NCI-H446 (cell line): ENCODE measurements at regions not wholly inside any gene's neighbourhood (a gene's known extent, or its start where the extent isn't known, plus 50 kb on each side); places are given as distances from the start of the nearest gene placed in this dataset.

Source experiments
- DNase-seq, 2 experiments: peaks; one replicate each; lab custom pipeline; 2025; lab: John Stamatoyannopoulos, UW

DNA sequence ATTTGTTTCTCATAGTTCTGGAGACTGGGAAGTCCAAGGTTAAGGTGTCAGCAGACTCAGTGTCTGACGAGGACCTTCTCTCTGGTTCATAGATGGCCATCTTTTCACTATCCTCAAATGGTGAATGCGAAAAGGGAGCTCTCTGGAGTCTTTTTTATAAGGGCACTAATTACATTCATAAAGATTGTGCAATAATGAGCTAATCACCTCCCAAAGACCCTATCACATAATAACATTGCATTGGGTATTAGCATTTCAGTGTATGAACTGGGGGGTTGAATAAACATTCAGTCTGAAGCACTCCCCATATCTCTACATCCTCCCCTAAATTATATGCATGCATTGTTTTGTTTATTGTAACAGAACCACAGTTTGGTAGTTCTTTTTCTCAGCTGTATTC lies 1086.5 kb downstream of the CDH11 start:
- DNase-seq: no peak

DNA sequence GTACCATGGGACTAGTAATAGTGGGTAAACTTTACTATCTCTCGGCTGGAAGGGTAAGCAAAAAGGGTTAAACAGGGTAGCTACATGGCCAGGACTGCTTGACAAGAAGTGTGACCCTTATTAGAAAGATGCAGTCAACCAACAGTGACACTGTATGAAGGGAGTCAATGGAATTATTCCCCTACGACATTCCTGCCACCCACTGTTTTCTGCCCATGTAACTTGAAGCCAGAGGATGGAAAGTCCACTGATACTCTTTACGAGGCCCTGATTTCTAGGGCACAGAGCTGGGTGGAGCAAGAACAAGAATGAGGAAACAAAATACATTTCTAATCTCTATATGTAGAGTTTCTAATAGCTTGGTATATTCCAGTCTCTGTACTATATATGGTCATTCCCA lies 1102.5 kb downstream of the CDH11 start:
- DNase-seq: no peak

- no peak for DNase-seq
These were observed 1104.1 kb downstream of the CDH11 start for GRCh38 chr16:64017796-64018195.

DNA sequence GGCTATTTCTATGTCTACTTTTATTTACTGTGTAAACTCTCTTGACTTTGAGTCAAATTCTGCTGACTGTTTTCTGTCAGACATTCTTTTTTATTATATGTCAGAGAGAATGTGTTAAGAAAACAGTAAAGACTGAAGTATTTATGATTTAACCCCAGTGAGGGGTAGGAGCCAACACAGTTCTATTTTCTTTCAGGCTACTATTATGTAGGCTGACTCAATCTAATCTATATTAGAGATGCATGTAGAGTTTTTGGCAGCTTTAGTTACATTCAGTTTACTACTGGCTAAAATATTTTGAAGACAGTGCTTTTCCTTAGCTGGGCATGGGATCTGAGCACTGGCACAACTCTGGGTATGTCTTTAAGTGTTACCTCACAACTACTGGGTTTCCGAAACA lies 1108.0 kb downstream of the CDH11 start:
- no peak for DNase-seq

DNA sequence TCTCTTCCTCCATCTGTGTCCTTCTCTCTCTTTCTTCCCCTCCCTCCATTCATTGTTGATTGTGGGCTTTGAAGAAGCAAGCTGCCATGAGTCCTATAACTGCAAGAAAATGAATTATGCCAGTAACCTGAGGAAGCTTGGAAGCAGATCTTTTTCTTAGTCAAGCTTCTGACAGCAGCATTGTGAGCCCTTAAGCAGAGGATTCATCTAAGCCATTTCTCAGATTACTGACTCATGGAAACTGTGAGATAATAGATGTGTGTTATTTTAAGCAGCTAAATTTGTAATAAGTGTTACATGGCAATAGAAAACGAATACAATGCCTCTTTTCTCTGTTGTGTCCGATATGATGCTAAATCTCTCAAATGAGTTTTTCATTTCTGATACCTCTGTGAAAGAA lies 1109.7 kb downstream of the CDH11 start:
- DNase-seq: no peak

GRCh38 chr16:64011650-64012049 lies 1110.2 kb downstream of the CDH11 start:
- DNase-seq: no peak

- no peak for DNase-seq
These were observed 1113.7 kb downstream of the CDH11 start for GRCh38 chr16:64008131-64008530.

DNA sequence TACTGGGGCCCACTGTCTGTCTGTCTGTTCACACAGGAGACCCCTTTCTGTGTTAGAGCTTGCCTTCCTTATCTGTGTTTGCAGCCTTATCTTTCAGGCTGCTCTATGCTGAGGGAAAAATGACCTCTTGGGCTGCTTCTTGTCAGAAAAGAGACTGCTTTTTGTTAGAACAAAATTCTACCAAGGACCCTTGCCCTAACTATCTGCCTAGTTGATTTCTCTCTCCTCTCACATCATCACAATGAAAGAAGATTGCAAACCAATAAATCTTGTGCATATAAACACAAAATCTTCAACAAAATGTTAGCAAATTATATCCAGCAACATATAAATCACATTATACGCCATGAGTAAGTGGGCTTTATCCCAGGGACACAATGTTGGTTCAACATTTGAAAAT lies 1117.7 kb downstream of the CDH11 start:
- DNase-seq: no peak

- no peak for DNase-seq
These were observed 1126.8 kb downstream of the CDH11 start for GRCh38 chr16:63995025-63995424.

- DNase-seq: no peak
These were observed 1138.5 kb downstream of the CDH11 start for GRCh38 chr16:63983401-63983800.

DNA sequence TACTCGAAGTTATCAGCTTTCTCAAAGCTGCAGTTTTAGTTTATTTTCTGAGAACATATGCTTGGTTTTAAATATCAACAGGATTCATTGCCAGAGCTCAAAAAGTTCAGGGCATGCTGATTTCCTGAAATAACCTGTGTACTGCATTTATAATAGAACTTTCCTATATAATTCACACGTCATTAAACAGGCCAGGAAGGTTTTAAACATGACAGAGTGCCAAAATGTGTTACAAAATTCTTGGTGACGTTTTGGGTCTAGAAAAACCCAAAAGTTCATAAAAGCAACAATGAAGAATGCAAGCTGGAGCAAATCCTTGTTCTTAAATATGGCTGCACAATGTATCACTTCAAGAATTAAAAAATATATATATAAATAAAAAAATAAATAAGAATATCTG lies 1139.1 kb downstream of the CDH11 start:
- DNase-seq: no peak

GRCh38 chr16:63982110-63982509 lies 1139.8 kb downstream of the CDH11 start:
- no peak for DNase-seq

GRCh38 chr16:63981639-63982038 lies 1140.2 kb downstream of the CDH11 start:
- DNase-seq: no peak

GRCh38 chr16:63980763-63981162 lies 1141.1 kb downstream of the CDH11 start:
- no peak for DNase-seq

GRCh38 chr16:63978240-63978639 lies 1143.6 kb downstream of the CDH11 start:
- DNase-seq: no peak

DNA sequence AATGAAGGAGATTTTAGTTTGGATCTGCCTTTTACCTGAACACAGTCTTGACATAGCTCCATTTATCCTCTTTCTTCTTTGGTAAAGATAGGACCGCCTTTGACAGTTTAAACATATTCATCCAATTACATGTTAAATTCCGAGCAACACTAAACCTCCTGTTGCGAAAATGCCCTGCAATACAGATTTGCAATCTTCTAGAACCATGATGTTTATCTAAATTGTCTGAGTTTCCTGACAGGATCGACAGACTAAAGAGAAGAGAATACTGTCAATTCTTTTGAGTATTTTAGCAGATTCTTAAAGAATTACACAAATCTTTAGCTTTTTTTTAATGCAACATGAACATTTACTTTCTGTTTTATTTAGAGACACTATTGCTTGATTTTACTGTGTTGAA lies 1145.5 kb downstream of the CDH11 start:
- no peak for DNase-seq

GRCh38 chr16:63975669-63976068 lies 1146.2 kb downstream of the CDH11 start:
- no peak for DNase-seq

DNA sequence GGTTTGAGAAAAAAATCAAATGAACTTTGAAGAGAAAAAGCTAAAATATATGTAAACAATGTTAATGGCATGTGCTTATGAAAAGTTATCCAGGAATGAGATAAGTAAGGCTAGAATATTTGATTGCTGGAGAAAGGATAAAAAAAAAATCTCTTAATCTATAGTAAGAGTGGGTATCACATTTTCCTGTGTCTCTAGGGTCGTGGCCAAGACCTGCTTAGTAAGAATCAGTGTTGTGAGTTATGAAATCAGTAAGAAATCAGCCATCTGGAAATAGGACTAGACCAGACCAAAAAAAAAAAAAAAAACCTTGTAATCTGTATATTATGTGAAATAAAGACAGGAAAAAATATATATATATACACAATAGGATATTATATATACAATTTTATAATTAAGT lies 1153.9 kb downstream of the CDH11 start:
- no peak for DNase-seq

DNA sequence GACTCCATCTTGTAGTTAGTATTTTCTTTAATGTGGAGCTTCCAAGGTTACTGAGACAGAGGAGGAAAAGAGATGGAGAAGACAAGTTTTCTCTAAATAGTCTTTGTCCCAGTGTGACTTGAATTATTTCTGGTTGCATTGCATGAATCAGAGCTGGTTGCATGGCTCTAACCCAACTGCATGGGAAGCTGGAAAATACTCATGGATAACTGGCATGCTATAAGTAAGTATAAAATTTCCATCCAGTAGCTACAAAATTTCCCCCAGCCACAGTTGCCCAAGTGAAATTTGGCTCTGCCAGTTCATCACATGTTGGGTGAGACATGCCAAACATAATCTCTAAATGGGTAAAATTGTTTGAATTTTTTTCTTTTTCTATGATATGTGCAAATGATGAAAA lies 1161.5 kb downstream of the CDH11 start:
- no peak for DNase-seq

DNA sequence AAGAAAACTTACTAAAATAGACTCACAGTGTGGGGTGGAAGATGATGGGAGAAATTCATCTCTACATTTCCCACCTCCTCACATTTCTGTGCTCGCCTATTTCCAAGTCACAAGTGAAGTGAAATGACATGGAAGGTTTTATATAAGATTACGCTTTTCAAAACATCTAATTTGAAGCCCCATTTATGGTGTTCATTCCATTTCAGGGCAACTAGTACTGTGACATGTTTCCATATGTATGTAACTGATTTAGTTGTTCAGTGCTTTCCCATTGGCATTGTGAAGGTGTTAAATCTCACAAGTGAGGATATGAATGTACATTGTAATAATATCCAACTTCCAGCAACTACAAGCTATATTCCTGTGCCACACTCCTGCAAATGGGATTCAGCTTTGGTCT lies 1174.8 kb downstream of the CDH11 start:
- DNase-seq: no peak

- DNase-seq: no peak
These were observed 1176.1 kb downstream of the CDH11 start for GRCh38 chr16:63945806-63946205.

DNA sequence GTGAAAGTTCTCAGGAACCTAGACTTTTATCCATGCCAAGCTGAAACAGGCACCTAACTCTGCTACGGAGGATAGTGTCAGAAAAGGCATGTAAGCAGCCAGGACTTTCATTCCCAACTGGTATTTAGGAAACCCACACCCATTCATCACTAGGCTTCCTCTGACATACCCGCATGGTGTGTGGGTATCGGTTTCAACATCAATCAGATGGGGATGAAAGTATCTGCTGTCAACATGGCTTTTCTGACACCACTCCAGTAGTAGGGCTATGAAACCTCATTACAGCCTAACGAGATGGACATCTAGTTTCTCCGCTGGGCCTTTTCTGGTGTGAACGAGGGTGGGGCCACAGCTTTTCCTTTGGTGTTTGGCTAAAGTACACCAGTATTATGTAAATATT lies 1178.3 kb downstream of the CDH11 start:
- DNase-seq: no peak

DNA sequence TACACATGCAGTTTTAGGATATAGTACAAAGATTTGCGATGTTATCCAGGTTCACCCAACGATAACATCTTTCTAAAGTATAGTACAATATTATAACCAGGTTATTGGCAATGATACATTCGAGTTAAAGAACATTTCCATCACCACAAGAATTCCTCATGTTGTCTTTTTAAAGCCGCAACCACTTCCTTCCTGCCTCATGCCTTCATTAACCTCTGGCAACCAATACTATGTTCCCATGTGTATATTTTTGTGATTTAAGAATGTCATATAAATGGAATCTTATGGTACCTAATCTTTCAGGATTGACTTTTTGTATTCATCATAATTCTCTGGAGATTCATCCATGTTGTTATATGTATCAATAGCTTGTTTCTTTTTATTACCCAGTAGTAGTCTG lies 1183.2 kb downstream of the CDH11 start:
- no peak for DNase-seq

DNA sequence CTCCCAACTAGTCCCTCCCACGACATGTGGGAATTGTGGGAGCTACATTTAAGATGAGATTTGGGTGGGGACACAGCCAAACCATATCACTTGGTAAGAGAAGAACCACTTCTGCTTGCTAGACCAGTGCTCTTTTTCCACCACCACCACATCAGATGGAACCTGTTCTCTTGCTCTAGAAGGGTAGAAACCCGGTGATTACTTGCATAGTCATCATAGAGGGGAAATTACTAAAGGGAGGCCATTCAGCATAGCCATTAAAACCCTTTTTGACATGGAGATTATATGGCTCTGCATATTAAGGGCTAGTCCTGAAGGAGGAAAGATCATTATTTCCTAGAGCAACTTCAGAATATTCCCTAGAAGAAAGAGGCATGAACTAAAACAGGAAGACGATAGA lies 1188.0 kb downstream of the CDH11 start:
- no peak for DNase-seq

DNA sequence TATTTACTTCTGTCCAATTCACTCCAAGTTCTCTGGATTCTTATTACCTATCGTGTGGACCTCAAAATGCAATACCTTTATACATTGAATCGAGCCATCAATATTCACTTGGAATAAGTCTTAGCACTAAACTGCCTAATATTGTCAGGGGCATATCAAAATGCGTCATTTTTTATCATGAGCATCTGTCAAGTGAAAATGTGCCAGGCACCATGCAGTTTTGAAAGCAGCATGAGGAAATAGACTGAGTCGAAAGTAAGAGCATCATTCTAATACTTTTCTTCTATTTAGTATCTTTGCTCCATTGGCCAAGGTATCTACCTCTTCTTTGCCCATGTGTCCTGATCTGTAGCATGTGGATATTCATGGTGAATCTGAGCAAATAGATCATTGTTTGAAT lies 1193.4 kb downstream of the CDH11 start:
- no peak for DNase-seq
